Neural cell (in vitro differentiated cells): ENCODE measurements at regions not wholly inside any gene's neighbourhood (a gene's known extent, or its start where the extent isn't known, plus 50 kb on each side); places are given as distances from the start of the nearest gene placed in this dataset.

ENCODE experiments used
- CTCF ChIP-seq: fragments of 450-650 bp; IDR thresholded peaks from 2 replicates; pipeline ENCODE4 v1.5.1; 2014; ENCODE audit warnings: antibody characterized with exemption, mild to moderate bottlenecking, moderate library complexity; ENCODE audit not compliant: poor library complexity, severe bottlenecking
- EP300 ChIP-seq: fragments of 450-650 bp; conservative IDR thresholded peaks from 2 replicates; pipeline ENCODE4 v1.6.1; 2014; ENCODE audit warnings: antibody characterized with exemption, mild to moderate bottlenecking, moderate library complexity; ENCODE audit not compliant: poor library complexity, severe bottlenecking
- POLR2AphosphoS5 ChIP-seq: IDR thresholded peaks from 2 replicates; pipeline ENCODE4 v1.6.1; 2012

DNA sequence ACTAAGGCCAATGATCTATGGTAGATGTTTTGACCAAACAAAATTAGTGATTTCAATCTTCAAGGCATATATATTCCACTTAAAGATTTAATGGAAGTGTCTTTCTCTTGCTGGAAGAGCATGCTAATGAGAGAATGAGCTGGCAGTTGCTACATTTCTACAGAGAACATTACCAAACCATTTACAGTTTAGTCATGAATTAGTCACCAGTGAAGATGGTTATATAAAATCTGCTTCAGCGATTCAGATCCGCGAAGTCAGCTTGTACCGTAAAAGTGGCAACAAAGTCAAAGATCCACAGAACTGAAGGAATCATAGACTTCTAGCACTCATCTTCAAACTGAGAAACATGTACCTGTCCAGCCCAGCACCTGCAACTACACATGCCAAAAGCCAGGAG lies 156.3 kb downstream of the SLITRK5 start:
- TF ChIP-seq CTCF (no peak), EP300 (no peak), POLR2AphosphoS5 (no peak)
